HTR-8/SVneo (cell line): ENCODE measurements at regions not wholly inside any gene's neighbourhood (a gene's known extent, or its start where the extent isn't known, plus 50 kb on each side); places are given as distances from the start of the nearest gene placed in this dataset.
"Not testable (repeated sequence)": the region's sequence is repeated elsewhere in the genome, so short reads cannot be mapped to it uniquely, and the experiment has no call there.

Experiments
- DNase-seq: peaks from one replicate; pipeline ENCODE4 v3.0.0; 2011; ENCODE audit warnings: low spot score, mixed read lengths; ENCODE audit not compliant: insufficient read length
- FAIRE-seq: peaks from 2 replicates; lab custom pipeline; 2011; peaks lifted over from hg19 to GRCh38; lab: Jason Lieb, UNC

DNA sequence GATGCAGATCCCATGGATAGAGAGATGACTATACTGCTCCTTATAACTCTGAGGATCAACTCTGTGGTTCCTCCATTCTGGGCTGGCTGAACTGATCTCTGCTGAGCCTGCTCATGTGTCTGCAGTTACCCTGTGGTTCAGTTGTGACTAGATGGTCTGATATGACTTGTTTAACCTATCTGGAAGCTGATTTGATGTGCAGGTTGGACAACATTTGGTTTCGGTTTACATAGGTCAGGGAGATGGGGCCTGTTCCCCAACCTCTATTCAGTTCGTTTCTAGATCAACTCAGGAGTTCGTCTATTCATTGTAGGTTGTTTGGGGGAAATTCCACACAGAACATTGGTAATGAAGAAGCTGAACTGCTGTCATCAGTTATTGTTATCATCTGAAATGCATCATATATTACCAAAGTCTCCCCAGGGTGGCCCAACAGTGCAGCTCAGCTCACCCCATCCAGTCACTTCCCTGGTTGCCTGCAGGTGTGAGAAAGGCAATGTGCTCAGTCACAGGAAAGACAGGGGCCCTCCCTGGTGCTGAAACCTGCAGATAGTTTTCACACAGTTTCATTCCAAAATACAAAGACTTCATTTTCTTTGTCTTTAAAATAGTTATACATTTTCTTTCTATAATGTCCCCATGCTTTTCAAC is 415.0 kb downstream of the RPIA start:
- not testable (repeated sequence) for FAIRE-seq, DNase-seq

- FAIRE-seq, result not testable (repeated sequence)
Observed at GRCh38 chr2:89112434-89112833, 421.0 kb downstream of the RPIA start.

GRCh38 chr2:89113286-89113685 is 421.8 kb downstream of the RPIA start:
- not testable (repeated sequence) for FAIRE-seq, DNase-seq

More at GRCh38 chr2:89112434-89112833, 421.0 kb downstream of the RPIA start:
- DNase-seq, result not testable (repeated sequence)

- not testable (repeated sequence) for FAIRE-seq, DNase-seq
Observed at GRCh38 chr2:89129440-89129839, 438.0 kb downstream of the RPIA start.

GRCh38 chr2:89130665-89131308 is 439.3 kb downstream of the RPIA start:
- DNase-seq, FAIRE-seq: not testable (repeated sequence)

- FAIRE-seq, DNase-seq: not testable (repeated sequence)
Observed at GRCh38 chr2:89142959-89143358, 451.5 kb downstream of the RPIA start.

DNA sequence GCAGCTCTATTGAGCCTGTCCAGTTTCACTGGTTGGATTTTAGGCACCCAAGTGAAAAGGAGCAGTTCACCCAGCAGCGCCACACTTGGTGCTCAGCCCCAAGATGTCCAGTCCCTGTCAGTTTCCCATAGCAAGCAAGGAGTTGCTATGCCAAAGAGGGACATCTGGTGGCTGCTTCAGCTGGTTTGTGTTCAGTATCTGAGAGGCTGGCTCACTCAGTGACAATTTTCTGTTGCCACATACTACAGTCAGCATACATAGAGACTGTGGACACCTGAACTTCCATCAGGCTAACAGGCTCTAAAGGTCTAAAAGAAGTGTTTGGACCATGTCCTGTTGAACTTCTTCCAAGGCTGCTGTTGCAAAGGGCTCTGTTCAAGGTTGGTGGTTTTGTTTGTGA is 453.9 kb downstream of the RPIA start:
- not testable (repeated sequence) for DNase-seq, FAIRE-seq

DNA sequence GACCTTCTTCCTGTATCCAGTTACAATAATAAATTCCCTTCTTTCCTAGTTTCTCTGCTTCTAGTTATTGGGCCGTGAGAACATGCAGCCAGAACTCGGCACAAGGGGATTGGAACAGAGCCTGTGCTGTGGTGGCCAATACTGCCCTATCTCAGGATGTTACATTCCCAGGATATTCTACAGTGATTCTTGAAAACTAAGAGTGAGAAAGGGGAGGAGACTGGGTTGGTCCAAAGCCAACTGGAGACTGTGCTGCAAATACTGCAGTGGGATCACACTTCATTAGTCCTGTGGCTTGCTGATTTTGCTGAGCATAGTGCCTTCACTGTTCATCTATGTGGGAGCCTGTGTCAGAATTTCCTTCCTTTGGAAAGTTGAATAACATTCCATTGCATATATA is 456.8 kb downstream of the RPIA start:
- not testable (repeated sequence) for FAIRE-seq, DNase-seq

GRCh38 chr2:89151699-89152098 is 460.2 kb downstream of the RPIA start:
- DNase-seq, FAIRE-seq: not testable (repeated sequence)

GRCh38 chr2:89152501-89152900 is 461.0 kb downstream of the RPIA start:
- peak; percentile 38 for FAIRE-seq
- not testable (repeated sequence) for DNase-seq

- not testable (repeated sequence) for FAIRE-seq, DNase-seq
Observed at GRCh38 chr2:89153210-89153609, 461.7 kb downstream of the RPIA start.

- FAIRE-seq, DNase-seq: not testable (repeated sequence)
Observed at GRCh38 chr2:89154247-89154682, 462.8 kb downstream of the RPIA start.

- not testable (repeated sequence) for DNase-seq, FAIRE-seq
Observed at GRCh38 chr2:89160306-89160705, 468.8 kb downstream of the RPIA start.

- not testable (repeated sequence) for FAIRE-seq, DNase-seq
Observed at GRCh38 chr2:89161626-89162025, 470.2 kb downstream of the RPIA start.

DNA sequence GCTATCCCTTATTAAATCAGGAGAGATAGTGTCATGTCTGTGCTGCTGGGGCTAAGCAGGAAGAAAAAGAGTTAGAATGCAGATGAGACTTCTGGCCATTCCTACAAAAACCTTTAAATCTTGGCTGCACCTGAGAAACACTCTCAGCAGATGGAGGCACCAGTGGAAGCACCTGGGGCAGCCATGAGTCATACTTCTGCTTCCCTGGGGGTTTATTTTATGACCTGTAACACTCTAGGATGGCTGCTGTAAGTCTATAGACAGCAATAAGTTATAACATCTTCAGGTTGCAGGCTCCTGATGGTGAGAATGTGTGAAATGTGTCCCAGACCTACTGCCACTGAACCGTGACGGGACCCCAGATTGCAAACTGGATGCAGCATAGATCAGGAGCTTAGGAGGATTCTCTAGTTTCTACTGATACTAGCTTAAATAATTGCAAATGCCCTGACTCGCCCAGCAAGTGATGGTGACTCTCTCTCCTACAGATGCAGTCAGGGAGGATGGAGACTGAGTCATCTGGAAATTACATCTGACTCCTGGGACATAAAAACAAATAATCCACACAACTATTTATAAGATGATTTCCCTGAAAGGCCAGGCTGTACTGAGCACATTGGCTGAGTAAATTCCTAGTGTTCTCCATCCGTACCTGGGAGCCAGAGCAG is 479.2 kb downstream of the RPIA start:
- FAIRE-seq, DNase-seq: not testable (repeated sequence)

DNA sequence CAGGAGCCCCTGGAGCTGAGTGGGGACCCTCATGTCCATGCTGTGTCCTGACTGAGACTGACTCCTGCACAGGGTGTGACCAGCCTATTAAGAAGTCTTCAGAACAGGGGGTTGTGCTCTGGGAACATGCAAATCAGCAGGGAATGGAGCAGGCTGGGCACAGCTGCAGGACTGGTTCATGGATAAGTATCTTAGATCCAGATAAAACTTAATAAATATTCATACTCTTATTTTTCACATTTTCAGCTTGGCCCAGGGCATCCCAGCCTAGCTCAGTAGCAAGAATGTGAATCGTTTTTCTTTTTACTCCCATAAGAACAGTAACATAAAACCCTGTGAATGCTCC is 479.7 kb downstream of the RPIA start:
- DNase-seq, FAIRE-seq: not testable (repeated sequence)

DNA sequence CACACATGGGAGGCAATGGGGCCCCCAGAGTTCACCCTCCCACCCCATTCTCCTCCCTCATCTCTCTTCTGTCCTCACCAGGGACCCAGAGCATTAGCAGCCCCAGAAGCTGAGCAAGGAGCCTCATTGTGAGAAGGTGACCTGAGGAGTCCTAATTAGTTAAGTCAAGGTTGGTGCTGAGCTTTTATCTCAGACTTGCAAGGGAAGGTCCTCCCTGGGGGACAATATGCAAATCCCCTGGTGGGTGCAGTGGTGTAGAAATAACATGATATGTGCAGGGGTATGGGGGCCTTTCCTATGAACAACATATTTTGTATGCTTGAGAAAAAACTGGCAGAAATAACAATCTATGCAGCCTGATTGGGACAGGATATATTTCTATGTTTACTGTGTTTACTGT is 485.5 kb downstream of the RPIA start:
- not testable (repeated sequence) for FAIRE-seq, DNase-seq

DNA sequence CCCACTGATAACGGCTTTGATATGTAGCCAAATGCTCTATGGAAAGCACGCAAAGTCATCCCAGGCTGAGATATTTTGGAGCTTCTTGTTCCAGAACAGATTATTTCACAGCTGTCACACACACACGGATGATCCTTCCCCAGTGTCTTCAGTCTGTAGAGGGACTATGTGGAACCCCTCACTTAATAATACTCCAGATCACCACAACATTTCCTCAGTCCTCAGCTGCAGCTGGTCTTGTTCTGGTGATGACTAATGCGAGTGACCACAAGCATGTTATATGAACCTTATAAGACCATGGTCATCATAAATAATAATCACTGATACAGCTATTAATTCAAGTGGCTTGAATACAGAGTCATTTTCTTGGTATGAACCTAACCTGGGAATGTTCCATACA is 490.7 kb downstream of the RPIA start:
- not testable (repeated sequence) for DNase-seq, FAIRE-seq

DNA sequence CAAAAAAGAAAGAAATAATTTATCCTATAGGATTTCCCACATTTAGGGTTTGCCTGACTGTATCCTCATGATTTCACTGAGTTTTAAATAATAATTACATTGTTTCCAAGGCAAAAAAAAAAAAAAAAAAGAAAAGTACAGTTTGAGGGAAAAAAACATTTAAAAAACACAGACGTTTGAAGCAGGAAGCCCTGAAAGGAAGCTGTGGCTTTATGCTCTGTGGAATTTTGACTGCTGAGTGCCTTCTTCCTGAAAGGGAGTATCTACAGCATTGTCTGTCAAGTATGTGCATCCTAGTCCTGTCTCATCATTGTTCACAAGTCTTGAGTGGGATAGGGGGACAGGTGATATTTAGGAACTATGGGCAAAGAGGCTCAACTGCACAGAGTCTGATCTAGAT is 493.3 kb downstream of the RPIA start:
- FAIRE-seq, result not testable (repeated sequence)

DNA sequence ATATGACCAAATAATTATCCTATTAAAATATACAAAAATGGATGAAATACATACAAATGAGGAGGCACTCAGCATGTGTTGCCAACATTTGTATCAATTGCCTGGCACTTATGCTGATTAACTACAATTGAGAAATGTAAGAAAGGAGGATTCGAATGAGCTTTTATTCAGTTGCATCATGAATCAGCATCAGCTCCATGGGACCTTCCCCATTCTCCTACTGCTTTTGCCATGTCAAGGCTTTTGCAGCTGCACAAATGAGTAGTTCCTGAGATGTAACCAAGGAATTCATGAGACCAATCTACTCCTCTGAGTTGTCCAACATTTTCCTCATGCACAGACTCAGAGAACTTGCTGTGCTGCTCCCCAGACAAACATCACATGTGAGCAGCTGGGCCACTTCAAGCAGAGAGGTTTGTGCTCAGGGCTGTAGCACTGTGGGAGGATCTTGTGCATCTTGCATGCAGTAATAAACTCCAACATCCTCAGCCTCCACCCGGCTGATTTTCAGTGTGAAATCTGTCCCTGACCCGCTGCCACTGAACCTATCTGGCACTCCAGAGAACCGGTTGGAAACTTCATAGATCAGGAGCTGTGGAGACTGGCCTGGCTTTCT is 504.3 kb downstream of the RPIA start:
- peak; percentile 48 for FAIRE-seq
- DNase-seq, result not testable (repeated sequence)

More for the DNA sequence above, 493.3 kb downstream of the RPIA start:
- DNase-seq, result not testable (repeated sequence)
